OCI-LY3 (cell line): ENCODE measurements at regions not wholly inside any gene's neighbourhood (a gene's known extent, or its start where the extent isn't known, plus 50 kb on each side); places are given as distances from the start of the nearest gene placed in this dataset.

Source experiments
- CTCF ChIP-seq: fragments of 200-600, 300-600 bp; sonication (generic); IDR thresholded peaks from 2 replicates; pipeline ENCODE4 v1.5.1; 2014; ENCODE audit warnings: antibody characterized with exemption, low read length, low read depth
- EZH2phosphoT487 ChIP-seq: fragments of 200-600 bp; shearing (Covaris generic); IDR thresholded peaks from 2 replicates; pipeline ENCODE4 v1.6.1; 2018; ENCODE audit warnings: antibody characterized with exemption, mixed run types, low read depth

DNA sequence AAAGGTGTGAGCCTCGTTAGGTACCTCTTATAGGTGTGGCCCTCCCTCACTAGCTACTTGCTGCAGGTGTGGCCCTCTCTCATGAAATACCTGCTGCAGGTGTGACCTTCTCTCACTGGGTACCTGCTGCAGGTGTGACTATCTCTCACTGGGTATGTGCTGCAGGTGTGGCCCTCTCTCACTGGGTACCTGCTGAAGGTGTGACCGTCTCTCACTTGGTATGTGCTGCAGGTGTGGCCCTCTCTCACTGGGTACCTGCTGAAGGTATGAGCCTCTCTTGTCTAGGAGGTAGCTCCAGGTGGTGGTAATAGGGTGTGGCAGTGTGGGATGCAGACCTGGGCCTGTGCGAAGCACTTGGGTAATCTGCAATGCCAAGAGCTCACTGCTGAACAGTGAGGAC, 170.7 kb upstream of the PLPP4 start:
- TF ChIP-seq CTCF (no peak), EZH2phosphoT487 (no peak)
